A673 (cell line): ENCODE measurements at regions not wholly inside any gene's neighbourhood (a gene's known extent, or its start where the extent isn't known, plus 50 kb on each side); places are given as distances from the start of the nearest gene placed in this dataset.

Source experiments
- EZH2 ChIP-seq: fragments of 200-600 bp; sonication (generic); IDR thresholded peaks from 2 replicates; pipeline ENCODE4 v1.6.1; 2017; ENCODE audit warnings: borderline replicate concordance, low read depth, mild to moderate bottlenecking, mixed read lengths, antibody characterized with exemption, low read length; ENCODE audit not compliant: poor library complexity, severe bottlenecking
- TF ChIP-seq, protein P1 (sequence below): fragments of 300-800, 200-600 bp; sonication (generic); conservative IDR thresholded peaks from 2 replicates; pipeline ENCODE4 v1.5.1; 2017; ENCODE audit warnings: low read depth, mild to moderate bottlenecking, antibody characterized with exemption, low read length, moderate library complexity, mixed read lengths

DNA sequence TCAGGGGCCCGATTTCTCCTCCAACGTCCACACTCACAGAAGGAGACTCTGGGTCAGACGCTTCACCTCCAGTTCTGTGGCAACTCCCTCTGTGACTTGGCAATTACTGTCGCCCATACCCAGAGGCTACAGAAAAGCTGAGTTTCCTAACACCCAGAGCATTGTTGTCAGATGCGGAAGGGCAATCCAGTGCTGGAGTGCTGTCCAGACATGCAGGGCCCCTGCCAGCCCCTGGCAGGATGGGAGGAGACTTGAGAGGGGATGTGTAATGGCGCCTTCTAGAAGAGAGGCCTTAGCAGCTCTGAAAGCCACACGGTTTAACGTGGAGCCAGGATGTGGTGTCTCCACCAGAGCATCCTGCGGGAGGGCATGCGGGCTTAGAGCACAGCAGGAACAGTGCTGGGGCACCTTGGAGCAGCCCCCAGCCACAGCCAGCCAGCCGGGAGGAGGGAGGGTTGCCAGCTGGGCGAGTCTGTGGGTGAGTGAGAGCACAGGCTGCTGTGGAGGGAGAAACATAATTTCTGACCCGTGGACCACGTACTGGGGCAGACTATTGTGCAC, 139.4 kb upstream of the IRX1 start:
- TF ChIP-seq, protein P1, sequence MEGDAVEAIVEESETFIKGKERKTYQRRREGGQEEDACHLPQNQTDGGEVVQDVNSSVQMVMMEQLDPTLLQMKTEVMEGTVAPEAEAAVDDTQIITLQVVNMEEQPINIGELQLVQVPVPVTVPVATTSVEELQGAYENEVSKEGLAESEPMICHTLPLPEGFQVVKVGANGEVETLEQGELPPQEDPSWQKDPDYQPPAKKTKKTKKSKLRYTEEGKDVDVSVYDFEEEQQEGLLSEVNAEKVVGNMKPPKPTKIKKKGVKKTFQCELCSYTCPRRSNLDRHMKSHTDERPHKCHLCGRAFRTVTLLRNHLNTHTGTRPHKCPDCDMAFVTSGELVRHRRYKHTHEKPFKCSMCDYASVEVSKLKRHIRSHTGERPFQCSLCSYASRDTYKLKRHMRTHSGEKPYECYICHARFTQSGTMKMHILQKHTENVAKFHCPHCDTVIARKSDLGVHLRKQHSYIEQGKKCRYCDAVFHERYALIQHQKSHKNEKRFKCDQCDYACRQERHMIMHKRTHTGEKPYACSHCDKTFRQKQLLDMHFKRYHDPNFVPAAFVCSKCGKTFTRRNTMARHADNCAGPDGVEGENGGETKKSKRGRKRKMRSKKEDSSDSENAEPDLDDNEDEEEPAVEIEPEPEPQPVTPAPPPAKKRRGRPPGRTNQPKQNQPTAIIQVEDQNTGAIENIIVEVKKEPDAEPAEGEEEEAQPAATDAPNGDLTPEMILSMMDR: no peak
- TF ChIP-seq EZH2: no peak
